ENCODE measurements at regions not wholly inside any gene's neighbourhood (a gene's known extent, or its start where the extent isn't known, plus 50 kb on each side); places are given as distances from the start of the nearest gene placed in this dataset.

DNA sequence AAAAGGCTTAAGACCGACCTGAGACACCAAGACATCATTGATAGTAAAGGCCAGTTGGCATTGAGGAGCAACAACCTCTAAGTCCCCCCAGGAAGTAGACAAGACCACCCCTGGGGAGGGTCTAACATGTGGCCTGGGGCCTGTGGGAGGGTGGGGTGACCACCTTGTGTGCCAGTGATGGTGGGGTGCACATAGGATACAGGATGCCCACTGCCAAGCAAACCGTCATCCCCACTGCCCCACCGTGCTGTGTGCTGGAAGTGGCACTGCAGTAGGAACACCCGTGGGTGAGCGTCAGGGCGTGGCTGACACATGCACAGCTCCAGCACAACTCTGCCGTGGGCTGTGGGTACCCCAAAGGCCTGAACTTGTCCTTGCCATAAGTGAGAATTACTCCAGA lies 84.3 kb upstream of the LGALSL start:
- no peak overlapping the region for H2AFZ ChIP-seq (ENCODE audit: control insufficient read depth, low read length)
- H3K36me3 ChIP-seq (ENCODE audit: control insufficient read depth in 2 of 2, extremely low read depth in 1 of 2, insufficient read depth in 2 of 2, low read length in 2 of 2), result no peaks in the 10 kb centered on the region
- no peaks in the 10 kb centered on the region for H3K79me2 ChIP-seq (ENCODE audit: control insufficient read depth, insufficient read depth, low read length)
- H3K9me1 ChIP-seq (ENCODE audit: control insufficient read depth, extremely low read depth, insufficient read depth, low read length), result no peaks in the 10 kb centered on the region
- peaks cover 32% of the 10 kb centered on the region for H3K4me1 ChIP-seq (ENCODE audit: control insufficient read depth, extremely low read depth, insufficient read depth, low read length)
- H3K9ac ChIP-seq (ENCODE audit: control insufficient read depth, extremely low read depth, insufficient read depth, low read length), result no peak overlapping the region
- FAIRE-seq (no peak), DNase-seq (ENCODE audit: low read depth, low spot score) (no peak)
- no peaks in the 10 kb centered on the region for H3K9me3 ChIP-seq (ENCODE audit: control insufficient read depth, low read depth, low read length)
- no peak overlapping the region for H3K4me3 ChIP-seq (ENCODE audit: control insufficient read depth in 2 of 3, extremely low read depth in 1 of 3, insufficient read depth in 2 of 3, low read depth in 1 of 3, low read length in 3 of 3)
- dilution Hi-C loops (cut with MboI; ENCODE audit: extremely low pct_ligation_motif_present, low sequenced_read_pairs), result no loop called here
- no peak overlapping the region for H3K27ac ChIP-seq (ENCODE audit: control insufficient read depth, insufficient read depth, low read length)
- no peaks in the 10 kb centered on the region for H4K20me1 ChIP-seq (ENCODE audit: control insufficient read depth, extremely low read depth, insufficient read depth, low read length)
- H3K4me2 ChIP-seq (ENCODE audit: control insufficient read depth, extremely low read depth, insufficient read depth, low read depth, low read length), result no peak overlapping the region
- TF ChIP-seq EZH2 (IDR thresholded peaks at IDR 0.05; ENCODE audit: low read length) (no peak), CTCF (optimal IDR thresholded peaks at IDR 0.05 in 1 of 3, IDR thresholded peaks at IDR 0.05 in 1 of 3, conservative IDR thresholded peaks at IDR 0.05 in 1 of 3; ENCODE audit: extremely low read depth in 1 of 3, insufficient read depth in 2 of 3, low read length in 3 of 3) (no peak)
- no peaks in the 10 kb centered on the region for H3K27me3 ChIP-seq (ENCODE audit: control insufficient read depth, extremely low read depth, insufficient read depth, low read length)

DNA sequence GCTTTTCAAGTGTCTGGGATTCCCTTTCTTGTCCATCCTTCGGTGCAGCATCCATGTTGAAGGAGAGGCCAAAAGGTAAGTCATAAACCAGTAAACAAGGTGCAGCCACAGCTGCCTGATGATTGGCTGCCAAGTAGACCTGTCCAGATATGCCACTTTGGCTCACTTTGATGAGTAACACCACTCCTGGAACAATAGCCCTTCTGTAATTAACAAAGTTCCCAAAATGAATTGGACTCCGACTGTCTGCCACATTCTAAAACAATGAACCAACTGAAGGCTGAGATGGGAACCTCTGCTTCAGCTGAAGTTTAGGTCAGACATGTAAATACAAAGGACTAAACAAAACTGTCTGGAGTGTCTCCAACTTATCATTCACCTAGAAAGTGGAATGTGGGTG lies 82.2 kb upstream of the LGALSL start:
- Histone ChIP-seq H3K27ac (ENCODE audit: control insufficient read depth, insufficient read depth, low read length) (peak overlapping the region; percentile 63), H2AFZ (ENCODE audit: control insufficient read depth, low read length) (no peak overlapping the region), H3K27me3 (ENCODE audit: control insufficient read depth, extremely low read depth, insufficient read depth, low read length) (no peaks in the 10 kb centered on the region), H3K4me2 (ENCODE audit: control insufficient read depth, extremely low read depth, insufficient read depth, low read depth, low read length) (peak overlapping the region; percentile 38), H3K4me3 (ENCODE audit: control insufficient read depth in 2 of 3, extremely low read depth in 1 of 3, insufficient read depth in 2 of 3, low read depth in 1 of 3, low read length in 3 of 3) (no peak overlapping the region), H3K36me3 (ENCODE audit: control insufficient read depth in 2 of 2, extremely low read depth in 1 of 2, insufficient read depth in 2 of 2, low read length in 2 of 2) (no peaks in the 10 kb centered on the region), H3K9me3 (ENCODE audit: control insufficient read depth, low read depth, low read length) (no peaks in the 10 kb centered on the region), H4K20me1 (ENCODE audit: control insufficient read depth, extremely low read depth, insufficient read depth, low read length) (no peaks in the 10 kb centered on the region), H3K4me1 (ENCODE audit: control insufficient read depth, extremely low read depth, insufficient read depth, low read length) (peaks cover 37% of the 10 kb centered on the region), H3K9ac (ENCODE audit: control insufficient read depth, extremely low read depth, insufficient read depth, low read length) (no peak overlapping the region), H3K9me1 (ENCODE audit: control insufficient read depth, extremely low read depth, insufficient read depth, low read length) (no peaks in the 10 kb centered on the region), H3K79me2 (ENCODE audit: control insufficient read depth, insufficient read depth, low read length) (no peaks in the 10 kb centered on the region)
- FAIRE-seq (peak; percentile 93), DNase-seq (ENCODE audit: low read depth, low spot score) (no peak)
- dilution Hi-C loops (cut with MboI; ENCODE audit: extremely low pct_ligation_motif_present, low sequenced_read_pairs), result no loop called here
- TF ChIP-seq CTCF (optimal IDR thresholded peaks at IDR 0.05 in 1 of 3, IDR thresholded peaks at IDR 0.05 in 1 of 3, conservative IDR thresholded peaks at IDR 0.05 in 1 of 3; ENCODE audit: extremely low read depth in 1 of 3, insufficient read depth in 2 of 3, low read length in 3 of 3) (no peak), EZH2 (IDR thresholded peaks at IDR 0.05; ENCODE audit: low read length) (no peak)
